ENCODE measurements at regions not wholly inside any gene's neighbourhood (a gene's known extent, or its start where the extent isn't known, plus 50 kb on each side); places are given as distances from the start of the nearest gene placed in this dataset.
A peak's percentile ranks its signal among the peaks of the same experiment; 100 is the strongest.

DNA sequence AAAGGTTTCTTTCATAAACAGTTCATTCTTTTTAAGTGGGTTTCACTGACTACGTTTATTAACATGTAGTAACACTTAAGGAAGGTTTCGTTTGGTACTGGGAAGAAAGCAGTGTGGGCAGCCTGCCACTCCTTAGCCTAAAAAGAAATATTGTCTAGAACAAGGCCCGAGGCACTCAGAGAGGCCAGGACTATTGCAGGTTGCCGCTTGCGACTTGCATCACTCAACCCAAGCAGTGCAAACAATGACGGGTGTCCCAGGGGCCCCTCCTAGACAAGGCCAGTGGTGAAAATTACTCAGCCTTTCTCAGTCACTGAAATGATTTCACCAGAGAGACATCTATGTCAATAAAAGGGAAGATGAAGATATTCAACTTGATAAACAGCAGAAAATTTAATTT, 243.9 kb downstream of the SNX13 start:
- DNase-seq (ENCODE audit: low spot score), result no peak

DNA sequence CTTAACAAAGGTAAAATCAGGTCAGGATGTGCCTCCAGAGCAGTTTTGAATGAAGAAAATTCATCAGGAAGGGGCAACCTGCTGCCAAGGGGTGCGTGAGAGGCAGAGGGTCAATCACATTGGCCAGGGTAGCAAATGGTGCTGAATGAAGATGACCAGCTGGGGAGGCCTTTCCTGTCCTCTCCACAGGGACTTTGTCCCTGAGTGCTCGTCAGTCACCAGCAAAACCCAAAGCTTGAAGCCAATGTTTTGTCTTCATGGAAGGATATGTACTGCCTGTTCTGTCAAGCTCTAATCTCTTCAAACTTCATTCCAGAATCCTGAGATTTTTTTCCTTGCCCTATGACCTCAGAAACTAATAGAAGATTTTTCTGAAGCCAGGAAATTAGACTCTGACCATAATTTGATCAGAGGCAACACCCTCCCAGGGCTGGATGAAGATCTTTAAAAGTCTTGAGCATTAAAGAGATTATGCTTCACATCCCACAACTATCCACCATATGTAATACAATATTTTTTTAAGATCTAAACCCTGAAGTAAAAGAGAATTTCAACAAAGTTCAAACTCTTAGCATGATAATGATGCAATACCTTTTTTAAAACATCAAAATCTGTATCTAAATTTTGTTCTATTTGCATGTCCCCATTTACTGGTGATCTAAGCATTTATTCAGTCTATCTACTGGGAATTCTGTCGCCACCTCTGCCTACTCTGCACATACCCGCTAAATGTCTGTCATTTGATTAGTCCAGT, 243.0 kb downstream of the SNX13 start:
- DNase-seq (ENCODE audit: low spot score), result no peak

DNA sequence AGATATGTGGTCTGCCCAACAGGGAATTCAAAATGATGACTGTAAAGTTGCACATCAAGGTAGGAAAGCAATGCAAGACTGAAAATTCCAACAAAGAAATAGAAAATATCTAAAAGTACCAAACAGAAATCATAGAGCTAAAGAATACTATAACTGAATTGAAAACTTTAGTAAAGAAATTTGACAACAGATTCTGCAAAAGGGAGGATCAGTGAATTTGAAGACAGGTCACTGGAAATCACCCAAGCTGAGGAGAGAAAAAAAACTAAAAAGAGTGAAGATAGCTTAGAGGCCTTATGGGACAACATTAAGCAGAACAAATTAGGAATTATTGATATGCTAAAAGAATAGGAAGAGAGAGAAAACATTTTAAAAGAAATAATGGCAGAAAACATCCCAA, 240.6 kb downstream of the SNX13 start:
- no peak for DNase-seq (ENCODE audit: low spot score)

DNA sequence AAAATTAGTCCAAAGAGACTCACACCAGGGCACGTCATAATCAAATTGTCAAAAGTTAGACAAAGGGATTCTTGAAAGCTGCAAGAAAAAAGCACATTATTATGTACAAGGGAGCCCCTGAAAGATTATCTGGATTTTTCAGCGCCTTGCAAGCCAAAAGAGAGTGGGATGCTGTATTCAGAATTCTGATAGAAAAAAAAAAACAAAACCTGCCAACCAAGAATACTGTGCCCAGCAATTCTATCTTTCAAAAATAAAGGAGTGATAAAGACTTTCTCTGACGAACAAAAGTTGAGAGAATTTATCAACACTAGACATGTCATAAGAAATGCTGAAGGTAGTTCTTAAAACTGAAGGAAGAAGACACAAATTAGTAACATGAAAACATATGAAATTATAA, 240.2 kb downstream of the SNX13 start:
- DNase-seq (ENCODE audit: low spot score), result no peak

DNA sequence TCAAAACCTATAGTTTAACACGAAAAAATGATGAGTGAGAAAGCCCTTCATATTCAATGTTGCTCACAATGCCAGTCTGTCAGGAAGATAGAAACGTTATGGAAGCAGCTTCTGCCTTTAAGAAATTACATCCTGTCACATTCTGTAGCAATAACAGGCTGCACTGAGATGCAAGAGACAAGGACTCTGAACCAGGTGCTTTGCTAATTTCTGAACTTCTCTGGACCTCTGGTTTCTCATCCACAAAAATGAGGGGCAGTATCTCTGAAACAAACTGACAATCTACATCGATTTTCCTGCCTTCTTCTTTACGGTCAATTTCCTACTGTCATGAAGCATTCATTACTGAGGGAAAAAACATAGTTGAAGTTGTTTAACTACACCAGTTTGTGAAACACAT, 234.0 kb downstream of the SNX13 start:
- DNase-seq (ENCODE audit: low spot score), result no peak

DNA sequence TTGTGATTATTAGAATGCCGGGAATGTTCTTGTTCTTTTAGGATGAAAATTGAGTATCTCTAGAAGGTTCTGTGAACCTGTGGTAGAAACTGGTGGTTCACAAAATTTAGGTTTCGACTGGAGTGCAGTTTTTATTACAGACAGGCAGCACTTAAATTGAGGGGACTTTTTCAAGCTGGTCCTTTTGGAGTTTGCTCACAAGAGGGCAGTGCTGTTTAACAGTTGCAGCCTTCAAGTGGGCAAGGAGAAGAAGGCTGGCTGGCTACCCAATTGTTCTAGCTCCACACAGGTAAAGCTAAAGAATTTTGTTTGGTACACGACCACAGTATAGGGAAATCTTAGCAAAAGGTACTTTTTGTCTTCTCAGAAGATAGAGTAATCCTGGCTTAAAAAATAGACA, 233.6 kb downstream of the SNX13 start:
- DNase-seq (ENCODE audit: low spot score), result peak; percentile 39

DNA sequence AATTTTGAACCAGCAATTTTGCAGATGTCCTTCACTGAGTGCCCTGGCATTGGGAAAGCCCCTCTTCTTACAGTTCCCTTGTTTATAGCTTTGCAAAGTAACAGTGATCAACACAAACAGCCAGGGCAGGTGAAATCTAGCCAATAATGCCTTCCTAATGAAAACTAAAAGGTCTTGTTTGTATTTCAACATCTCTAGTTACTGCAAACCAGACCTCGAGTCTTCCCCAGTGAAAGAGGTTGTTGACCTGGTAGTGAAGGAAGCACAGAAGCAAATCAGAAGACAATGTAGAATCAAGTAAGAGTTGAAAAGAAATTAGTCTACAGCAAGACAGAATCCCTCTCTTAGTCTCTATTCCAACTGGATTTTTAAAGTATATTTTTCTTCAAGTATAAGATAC, 231.2 kb downstream of the SNX13 start:
- DNase-seq (ENCODE audit: low spot score), result no peak

DNA sequence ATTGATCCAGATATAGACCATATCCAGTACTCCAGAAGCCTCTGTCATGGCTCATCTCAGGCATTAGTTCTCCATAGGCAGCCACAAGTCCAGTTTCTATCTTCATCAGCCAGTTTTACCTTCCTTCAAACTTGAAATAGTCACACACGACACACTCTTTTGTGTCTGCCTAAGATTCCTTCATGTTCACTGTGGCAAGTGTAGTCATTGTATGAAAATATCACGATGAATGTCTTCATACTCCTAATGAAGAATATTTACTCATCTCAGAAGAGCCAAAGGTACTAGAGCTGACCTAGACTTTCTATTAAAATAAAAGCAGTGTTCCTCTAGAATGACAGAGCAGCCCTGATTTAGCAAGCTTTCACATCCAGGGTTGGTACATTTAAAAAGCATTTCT, 230.7 kb downstream of the SNX13 start:
- no peak for DNase-seq (ENCODE audit: low spot score)

DNA sequence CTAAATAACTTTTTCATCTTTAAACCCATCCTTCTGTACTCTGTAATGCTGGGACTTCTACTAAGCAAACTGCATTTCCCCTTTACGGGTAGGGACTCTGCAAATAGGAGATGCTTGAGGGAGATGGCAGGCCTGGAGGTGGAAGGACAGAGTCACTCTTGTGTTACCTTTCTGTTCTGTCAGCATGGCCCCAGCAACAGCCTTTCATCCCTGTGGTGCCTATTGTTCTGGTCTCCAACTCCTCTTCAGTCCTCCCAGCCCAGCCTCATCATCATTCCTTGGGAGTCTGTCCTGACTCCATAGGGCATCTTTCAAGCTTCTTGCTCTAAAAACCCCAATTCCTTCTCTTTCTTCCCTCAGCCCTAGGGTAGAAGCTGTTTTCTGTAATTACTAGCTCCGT, 230.0 kb downstream of the SNX13 start:
- no peak for DNase-seq (ENCODE audit: low spot score)

DNA sequence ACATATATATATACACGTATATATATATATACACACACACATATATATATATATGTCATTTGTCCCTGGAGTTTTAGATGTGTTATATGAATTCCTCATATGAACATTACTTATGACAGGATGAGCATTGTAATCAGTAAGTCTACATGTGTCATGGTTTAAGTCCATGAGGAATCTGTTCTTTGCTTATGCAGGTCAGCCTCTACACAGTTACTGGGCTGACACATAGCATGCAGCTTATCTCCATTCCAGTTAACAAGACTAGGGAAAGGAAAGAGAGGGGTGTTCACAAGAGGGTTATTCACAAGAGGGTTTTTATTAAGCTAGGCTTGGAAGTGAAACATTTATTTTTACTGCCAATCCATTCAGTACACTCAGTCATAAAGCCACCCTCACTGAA, 226.7 kb downstream of the SNX13 start:
- no peak for DNase-seq (ENCODE audit: low spot score)

DNA sequence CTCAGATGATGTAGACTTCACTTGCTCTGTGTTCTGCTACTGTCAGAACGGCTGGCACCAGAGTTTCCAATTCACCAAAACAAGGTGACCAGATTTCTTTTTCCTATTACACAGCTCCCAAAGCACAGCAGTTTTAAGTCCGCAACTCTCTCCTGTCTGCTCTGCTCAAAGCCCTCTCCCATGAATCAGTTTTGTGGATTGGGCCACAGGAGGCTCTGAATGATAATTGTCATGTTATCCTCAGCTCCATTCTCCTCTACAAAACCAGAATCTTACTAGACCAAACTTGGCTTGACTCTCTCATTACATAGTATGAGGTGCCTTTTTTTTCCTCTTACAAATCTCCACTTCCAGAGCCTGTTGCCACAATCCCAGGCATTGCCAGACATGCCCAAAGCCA, 223.5 kb downstream of the SNX13 start:
- DNase-seq (ENCODE audit: low spot score), result no peak

DNA sequence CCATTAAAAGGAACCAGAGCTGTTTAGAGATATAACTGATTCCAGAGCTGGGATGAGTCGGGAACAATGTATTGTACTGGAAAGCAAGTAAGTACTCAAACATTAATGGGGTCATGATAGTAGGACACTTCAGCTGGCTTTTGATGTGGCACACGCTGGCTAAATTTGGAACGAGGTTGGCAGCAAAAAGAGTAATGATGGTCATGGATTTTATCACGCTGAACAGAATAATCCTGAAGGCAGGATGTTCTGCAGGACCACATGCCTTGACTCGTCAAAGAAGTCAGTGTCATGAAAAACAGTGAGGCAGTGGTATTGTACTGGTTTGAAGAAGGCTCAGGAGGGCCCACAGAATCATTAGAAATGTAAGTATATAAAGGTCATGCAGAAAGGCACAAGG, 220.3 kb downstream of the SNX13 start:
- no peak for DNase-seq (ENCODE audit: low spot score)

DNA sequence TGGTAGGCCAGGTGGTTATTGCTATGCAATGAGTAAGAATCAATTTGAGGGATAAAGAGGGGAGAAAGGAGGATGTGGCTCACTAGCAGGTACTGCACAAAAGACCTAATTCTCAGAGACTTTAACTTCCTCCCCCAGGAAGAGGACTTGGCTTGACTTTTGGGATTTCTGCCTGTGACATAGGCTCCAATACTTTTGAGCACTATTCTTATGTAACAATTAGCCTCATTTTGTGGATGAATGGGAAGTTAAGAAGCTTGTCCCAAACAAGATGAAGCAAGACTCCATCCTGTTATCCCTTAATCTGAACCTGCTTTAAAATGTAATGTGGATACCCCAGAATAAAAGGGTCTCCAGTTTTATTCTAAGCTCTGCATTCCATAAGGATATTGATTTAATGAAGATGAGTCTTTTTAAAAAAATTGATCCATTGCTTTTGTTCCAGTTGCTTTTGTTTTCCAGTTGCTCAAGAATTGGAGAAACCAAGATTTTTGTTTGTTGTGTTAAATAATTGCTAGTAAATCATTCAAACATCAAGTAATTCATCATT, 218.5 kb downstream of the SNX13 start:
- DNase-seq (ENCODE audit: low spot score), result no peak

DNA sequence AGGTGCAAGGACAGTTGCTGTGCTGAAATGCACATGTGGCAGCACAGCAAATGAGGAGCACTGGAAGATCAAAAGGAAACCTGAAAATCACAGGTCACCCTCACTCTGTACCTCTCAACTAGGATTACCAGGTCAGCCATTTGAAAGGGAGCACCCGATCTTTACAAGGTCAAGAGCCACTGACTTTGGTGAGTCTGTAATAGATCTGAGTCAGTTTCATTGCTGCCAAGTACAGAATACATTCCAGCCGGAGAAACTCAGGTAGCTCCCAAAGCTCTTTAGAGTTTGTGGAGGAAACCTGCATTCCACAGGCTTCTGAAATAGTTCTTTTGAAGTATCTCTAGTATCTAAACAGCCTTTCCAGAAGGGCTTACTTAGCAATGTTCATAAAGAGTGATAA, 217.5 kb downstream of the SNX13 start:
- DNase-seq (ENCODE audit: low spot score), result no peak

DNA sequence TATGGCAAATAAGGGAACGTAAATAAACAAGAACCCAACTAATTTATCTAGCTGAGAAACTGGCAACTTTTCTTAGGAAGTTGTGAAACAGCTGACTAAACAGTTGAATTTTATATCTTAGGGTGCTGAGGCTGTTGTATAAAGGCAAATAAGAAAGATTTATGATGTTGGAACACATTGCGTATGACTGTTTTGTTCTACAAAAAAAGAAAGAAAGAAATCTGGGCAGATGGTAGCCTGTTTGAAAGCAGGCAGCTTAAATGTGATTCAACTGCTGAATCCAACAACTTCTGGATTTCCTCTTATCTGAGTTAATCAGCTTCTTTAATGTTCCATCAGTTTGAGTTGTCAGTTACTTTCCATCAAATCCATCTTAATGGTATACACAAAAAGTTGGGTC, 214.5 kb downstream of the SNX13 start:
- DNase-seq (ENCODE audit: low spot score), result no peak

DNA sequence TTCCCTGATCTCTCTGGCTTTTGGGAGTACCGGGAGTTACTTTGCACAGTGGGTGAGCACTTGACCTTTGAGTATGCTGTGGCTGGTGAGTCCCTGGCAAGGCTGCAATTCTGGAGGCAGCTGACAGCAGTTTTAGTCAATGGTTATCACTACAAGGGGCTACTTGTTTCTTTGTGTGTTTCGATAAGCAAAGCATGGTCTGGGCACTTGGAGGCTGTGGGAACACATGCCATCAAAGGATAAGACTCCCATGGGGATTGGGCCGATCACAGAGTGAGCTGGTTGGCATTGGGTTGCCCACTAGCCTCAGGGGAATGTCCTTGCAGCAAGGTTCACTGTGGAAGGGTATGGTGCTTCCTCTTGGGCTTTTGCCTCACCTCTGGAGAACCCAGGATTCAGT, 208.2 kb downstream of the SNX13 start:
- DNase-seq (ENCODE audit: low spot score), result no peak
